SKM-1 (cell line): ENCODE measurements at regions not wholly inside any gene's neighbourhood (a gene's known extent, or its start where the extent isn't known, plus 50 kb on each side); places are given as distances from the start of the nearest gene placed in this dataset.

Source experiments
- DNase-seq: peaks from one replicate; lab custom pipeline; 2025; ENCODE audit not compliant: unreplicated experiment; lab: John Stamatoyannopoulos, UW

- no peak for DNase-seq
Measured at GRCh38 chr4:54929459-54929858, 195.9 kb downstream of the KDR start.

GRCh38 chr4:54924891-54925290, 200.5 kb downstream of the KDR start:
- no peak for DNase-seq

- DNase-seq: no peak
Measured at GRCh38 chr4:54915276-54915675, 210.1 kb downstream of the KDR start.

- DNase-seq: no peak
Measured at GRCh38 chr4:54914781-54915180, 210.6 kb downstream of the KDR start.

GRCh38 chr4:54913751-54914526, 211.5 kb downstream of the KDR start:
- DNase-seq: no peak

GRCh38 chr4:54912155-54912554, 213.2 kb downstream of the KDR start:
- DNase-seq: no peak

- no peak for DNase-seq
Measured at GRCh38 chr4:54909961-54910360, 215.4 kb downstream of the KDR start.

GRCh38 chr4:54908763-54909162, 216.6 kb downstream of the KDR start:
- no peak for DNase-seq

- no peak for DNase-seq
Measured at GRCh38 chr4:54904953-54905352, 220.4 kb downstream of the KDR start.

- DNase-seq: no peak
Measured at GRCh38 chr4:54902976-54903375, 222.4 kb downstream of the KDR start.

- no peak for DNase-seq
Measured at GRCh38 chr4:54902271-54902670, 223.1 kb downstream of the KDR start.

- no peak for DNase-seq
Measured at GRCh38 chr4:54901202-54901601, 224.2 kb downstream of the KDR start.

GRCh38 chr4:54898656-54899340, 226.6 kb downstream of the KDR start:
- DNase-seq: no peak

GRCh38 chr4:54898056-54898562, 227.3 kb downstream of the KDR start:
- no peak for DNase-seq

GRCh38 chr4:54897590-54897989, 227.8 kb downstream of the KDR start:
- DNase-seq: no peak

GRCh38 chr4:54882616-54883015, 224.9 kb downstream of the KIT start:
- no peak for DNase-seq

GRCh38 chr4:54879576-54879975, 221.8 kb downstream of the KIT start:
- DNase-seq: no peak

- no peak for DNase-seq
Measured at GRCh38 chr4:54877006-54877405, 219.2 kb downstream of the KIT start.

GRCh38 chr4:54872261-54872660, 214.5 kb downstream of the KIT start:
- no peak for DNase-seq

- no peak for DNase-seq
Measured at GRCh38 chr4:54863571-54864255, 206.0 kb downstream of the KIT start.

GRCh38 chr4:54861201-54861600, 203.4 kb downstream of the KIT start:
- no peak for DNase-seq
